Nephron (organoid): ENCODE measurements at regions not wholly inside any gene's neighbourhood (a gene's known extent, or its start where the extent isn't known, plus 50 kb on each side); places are given as distances from the start of the nearest gene placed in this dataset.

ENCODE experiments used
- H3K27ac Mint-ChIP-seq, 3 experiments: 2 replicates each; pipeline ENCODE4 v1.8.0; 2020; ENCODE audit warnings: mixed read lengths in 3 of 3, mild to moderate bottlenecking in 2 of 3, moderate library complexity in 1 of 3
- H3K27me3 Mint-ChIP-seq: 2 replicates; pipeline ENCODE4 v1.8.0; 2021; ENCODE audit warnings: low read depth, mild to moderate bottlenecking, moderate library complexity, mixed read lengths
- H3K36me3 Mint-ChIP-seq: 2 replicates; pipeline ENCODE4 v1.8.0; 2020; ENCODE audit warnings: low read depth, mixed read lengths
- H3K4me1 Mint-ChIP-seq: 2 replicates; pipeline ENCODE4 v1.8.0; 2020; ENCODE audit warnings: mixed read lengths
- H3K4me3 Mint-ChIP-seq, 3 experiments: 2 replicates each; pipeline ENCODE4 v1.8.0; 2020; ENCODE audit warnings: mild to moderate bottlenecking in 3 of 3, mixed read lengths in 3 of 3, moderate library complexity in 2 of 3
- H3K9me3 Mint-ChIP-seq: 2 replicates; pipeline ENCODE4 v1.8.0; 2020; ENCODE audit warnings: mixed read lengths
- TF ChIP-seq, protein P1 (sequence below), 3 experiments: fragments of 200-600 bp; sonication (generic); IDR thresholded peaks; one replicate each; pipeline ENCODE4 v1.5.0; 2021; ENCODE audit warnings: antibody characterized with exemption in 3 of 3; ENCODE audit not compliant: unreplicated experiment in 3 of 3

DNA sequence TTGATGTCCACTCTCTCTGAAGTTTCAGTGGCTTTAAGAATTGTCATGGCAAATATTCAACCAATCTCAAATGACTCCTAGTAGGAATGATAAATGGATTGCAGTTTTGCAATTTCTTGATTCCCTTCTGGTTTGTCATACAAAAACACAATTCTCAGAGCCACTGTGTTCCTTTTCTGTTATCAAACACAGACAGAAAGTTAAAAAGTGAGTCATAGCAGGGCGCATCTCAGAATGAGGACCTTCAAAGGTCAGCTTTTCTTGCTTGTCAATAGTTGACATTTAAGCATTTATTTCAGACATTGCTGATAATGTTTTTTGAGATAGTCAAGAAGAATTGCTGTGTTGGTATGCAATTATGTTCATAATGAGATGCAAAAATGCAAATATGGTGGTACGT, 405.9 kb downstream of the NR2F2 start:
- TF ChIP-seq, protein P1, sequence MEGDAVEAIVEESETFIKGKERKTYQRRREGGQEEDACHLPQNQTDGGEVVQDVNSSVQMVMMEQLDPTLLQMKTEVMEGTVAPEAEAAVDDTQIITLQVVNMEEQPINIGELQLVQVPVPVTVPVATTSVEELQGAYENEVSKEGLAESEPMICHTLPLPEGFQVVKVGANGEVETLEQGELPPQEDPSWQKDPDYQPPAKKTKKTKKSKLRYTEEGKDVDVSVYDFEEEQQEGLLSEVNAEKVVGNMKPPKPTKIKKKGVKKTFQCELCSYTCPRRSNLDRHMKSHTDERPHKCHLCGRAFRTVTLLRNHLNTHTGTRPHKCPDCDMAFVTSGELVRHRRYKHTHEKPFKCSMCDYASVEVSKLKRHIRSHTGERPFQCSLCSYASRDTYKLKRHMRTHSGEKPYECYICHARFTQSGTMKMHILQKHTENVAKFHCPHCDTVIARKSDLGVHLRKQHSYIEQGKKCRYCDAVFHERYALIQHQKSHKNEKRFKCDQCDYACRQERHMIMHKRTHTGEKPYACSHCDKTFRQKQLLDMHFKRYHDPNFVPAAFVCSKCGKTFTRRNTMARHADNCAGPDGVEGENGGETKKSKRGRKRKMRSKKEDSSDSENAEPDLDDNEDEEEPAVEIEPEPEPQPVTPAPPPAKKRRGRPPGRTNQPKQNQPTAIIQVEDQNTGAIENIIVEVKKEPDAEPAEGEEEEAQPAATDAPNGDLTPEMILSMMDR (IDR thresholded peaks at IDR 0.05; ENCODE audit: unreplicated experiment in 3 of 3) = no peak
- Mint-ChIP-seq H3K27ac (no peak overlapping the region), H3K4me3 (no peak overlapping the region), H3K4me1 (peaks cover 29% of the 10 kb centered on the region), H3K36me3 (no peaks in the 10 kb centered on the region), H3K27me3 (peaks cover 11% of the 10 kb centered on the region), H3K9me3 (no peaks in the 10 kb centered on the region)

DNA sequence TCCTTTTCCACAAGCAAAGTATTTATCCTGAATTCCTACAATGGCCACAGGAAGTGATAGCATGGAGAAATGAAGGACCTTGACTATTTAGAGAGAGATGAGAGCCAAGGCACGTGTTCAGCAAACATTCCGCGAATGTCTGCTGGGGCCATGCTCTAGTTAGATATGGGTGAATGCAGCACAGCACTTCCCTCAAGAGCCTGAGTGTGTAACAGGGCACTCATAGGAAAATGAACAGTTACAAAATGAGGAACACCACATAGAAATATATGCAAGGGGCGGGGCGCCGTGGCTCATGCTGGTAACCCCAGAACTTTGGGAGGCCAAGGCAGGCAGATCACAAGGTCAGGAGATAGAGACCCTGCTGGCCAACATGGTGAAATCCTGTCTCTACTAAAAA, 406.9 kb downstream of the NR2F2 start:
- H3K27me3 Mint-ChIP-seq = peaks cover 13% of the 10 kb centered on the region
- H3K4me3 Mint-ChIP-seq = no peak overlapping the region
- no peaks in the 10 kb centered on the region for H3K36me3 Mint-ChIP-seq

DNA sequence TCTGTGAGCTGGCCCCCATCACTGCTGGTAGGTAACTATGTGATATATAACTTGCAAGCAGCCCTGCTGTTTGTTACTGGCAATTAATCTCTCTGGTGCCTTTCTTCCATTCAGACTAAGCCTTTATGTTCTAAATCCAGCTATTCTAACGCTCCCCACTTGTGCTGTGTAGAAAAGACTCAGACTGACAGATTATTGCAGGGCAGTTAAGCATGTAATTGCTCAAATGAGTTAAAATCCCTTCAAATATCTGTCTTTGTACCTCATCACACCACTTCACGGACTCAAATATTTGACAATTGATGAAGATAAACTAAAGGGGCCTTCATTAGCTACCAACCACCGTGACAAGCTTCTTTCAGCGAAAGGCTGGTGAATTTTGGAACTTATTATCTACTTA, 416.2 kb downstream of the NR2F2 start:
- peaks cover 9% of the 10 kb centered on the region for H3K4me1 Mint-ChIP-seq
- no peak overlapping the region for H3K4me3 Mint-ChIP-seq
- H3K9me3 Mint-ChIP-seq = no peaks in the 10 kb centered on the region
- H3K27ac Mint-ChIP-seq = no peak overlapping the region
- H3K27me3 Mint-ChIP-seq = peaks cover 13% of the 10 kb centered on the region
- TF ChIP-seq, protein P1 (IDR thresholded peaks at IDR 0.05; ENCODE audit: unreplicated experiment in 3 of 3) = no peak
- no peaks in the 10 kb centered on the region for H3K36me3 Mint-ChIP-seq

More for the DNA sequence above, 406.9 kb downstream of the NR2F2 start:
- peaks cover 20% of the 10 kb centered on the region for H3K4me1 Mint-ChIP-seq
- no peak overlapping the region for H3K27ac Mint-ChIP-seq
- no peaks in the 10 kb centered on the region for H3K9me3 Mint-ChIP-seq
- TF ChIP-seq, protein P1 (IDR thresholded peaks at IDR 0.05; ENCODE audit: unreplicated experiment in 3 of 3) = no peak

DNA sequence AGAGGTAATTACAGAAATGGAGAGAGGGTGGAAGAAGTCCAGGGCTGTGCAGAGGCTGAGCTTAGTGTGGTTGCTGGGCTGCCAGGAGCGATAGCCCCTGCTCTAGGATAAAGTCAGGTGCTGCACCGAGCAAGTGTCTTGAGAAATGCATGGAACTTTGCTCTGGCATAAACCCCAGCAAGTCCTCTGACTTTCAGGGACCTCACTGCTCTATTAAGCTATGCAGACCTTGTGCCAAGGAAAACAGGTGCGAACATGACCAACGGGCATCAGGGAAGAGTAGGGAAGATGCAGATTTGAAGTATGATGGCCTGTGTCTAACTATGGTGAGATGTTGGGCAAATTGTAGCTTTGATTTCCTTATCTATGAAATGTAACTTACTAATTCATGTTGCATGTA, 416.8 kb downstream of the NR2F2 start:
- Mint-ChIP-seq H3K4me1 (peaks cover 9% of the 10 kb centered on the region), H3K4me3 (no peak overlapping the region), H3K9me3 (no peaks in the 10 kb centered on the region), H3K36me3 (no peaks in the 10 kb centered on the region), H3K27ac (no peak overlapping the region), H3K27me3 (peaks cover 13% of the 10 kb centered on the region)
- TF ChIP-seq, protein P1 (IDR thresholded peaks at IDR 0.05; ENCODE audit: unreplicated experiment in 3 of 3) = no peak

DNA sequence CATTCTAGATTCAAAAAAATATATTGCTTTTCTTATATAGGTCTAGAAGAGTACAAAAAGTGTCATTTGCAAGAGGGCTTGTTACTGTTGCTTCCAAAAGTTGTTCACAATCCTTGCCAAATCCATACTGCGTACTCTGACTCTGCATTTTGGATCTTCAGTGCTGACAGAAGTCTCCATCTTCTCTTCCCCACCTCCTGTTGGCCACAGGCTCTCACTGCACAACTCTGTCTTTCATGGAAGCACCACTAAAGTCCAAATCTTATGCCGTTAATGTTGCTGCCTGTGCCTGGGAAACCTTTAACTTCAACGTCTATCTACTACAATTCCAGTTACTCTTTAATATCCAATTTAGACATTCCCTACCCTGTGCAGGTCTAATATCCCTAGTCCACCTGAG, 419.9 kb downstream of the NR2F2 start:
- Mint-ChIP-seq H3K9me3 (peaks cover 7% of the 10 kb centered on the region), H3K4me3 (no peak overlapping the region), H3K27ac (no peak overlapping the region), H3K4me1 (peaks cover 9% of the 10 kb centered on the region), H3K36me3 (no peaks in the 10 kb centered on the region), H3K27me3 (peaks cover 7% of the 10 kb centered on the region)
- TF ChIP-seq, protein P1 (IDR thresholded peaks at IDR 0.05; ENCODE audit: unreplicated experiment in 3 of 3) = no peak

DNA sequence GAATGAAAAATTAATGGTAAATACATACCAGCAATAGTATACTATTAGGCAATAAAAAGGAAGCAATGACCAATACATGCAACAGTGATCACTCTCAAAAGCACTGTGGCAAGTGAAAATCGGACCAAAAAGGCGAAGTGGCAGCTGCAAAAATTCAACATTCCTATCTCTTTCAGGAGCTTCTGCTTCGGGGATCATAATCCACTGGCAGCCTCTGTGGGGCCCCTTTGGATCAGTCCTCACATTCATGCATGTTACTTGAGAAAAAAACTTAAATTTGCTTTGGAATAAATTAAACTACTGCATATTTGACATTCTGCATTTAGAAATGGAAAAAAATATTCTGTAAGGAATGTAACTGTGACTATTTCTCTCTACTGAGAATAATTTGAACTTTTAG, 425.6 kb downstream of the NR2F2 start:
- peaks cover 3% of the 10 kb centered on the region for H3K36me3 Mint-ChIP-seq
- peaks cover 6% of the 10 kb centered on the region for H3K4me1 Mint-ChIP-seq
- H3K9me3 Mint-ChIP-seq = peaks cover 18% of the 10 kb centered on the region
- no peak overlapping the region for H3K27ac Mint-ChIP-seq
- no peak overlapping the region for H3K4me3 Mint-ChIP-seq
- peaks cover 3% of the 10 kb centered on the region for H3K27me3 Mint-ChIP-seq
- TF ChIP-seq, protein P1 (IDR thresholded peaks at IDR 0.05; ENCODE audit: unreplicated experiment in 3 of 3) = no peak
